Natural killer cell treated with Interleukin-12 subunit alpha and Interleukin-12 subunit beta and Interleukin-15 and Interleukin-18, amount 100 ng/mL, for 72 hours (primary cell): ENCODE measurements at regions not wholly inside any gene's neighbourhood (a gene's known extent, or its start where the extent isn't known, plus 50 kb on each side); places are given as distances from the start of the nearest gene placed in this dataset.
"Not testable (repeated sequence)": the region's sequence is repeated elsewhere in the genome, so short reads cannot be mapped to it uniquely, and the experiment has no call there.

Source experiments
- ATAC-seq, 2 donors: fragments of 150-1000 bp; cut with Tn5 transposase in 1 of 2; sonication (Bioruptor Pico), chemical (Tn5 transposase) in 1 of 2; 2 replicates each; pipeline ENCODE4 v1.10.0; 2021
- DNase-seq: peaks from one replicate; pipeline ENCODE4 v3.0.0; 2022; ENCODE audit warnings: low spot score
- H3K27ac Mint-ChIP-seq, 2 donors: 1 replicate in 1 of 2; 2 replicates in 1 of 2; pipeline ENCODE4 v1.8.0; 2022; ENCODE audit warnings: mixed read lengths in 2 of 2, mild to moderate bottlenecking in 1 of 2, moderate library complexity in 1 of 2
- H3K27me3 Mint-ChIP-seq, 2 donors: 1 replicate in 1 of 2; 2 replicates in 1 of 2; pipeline ENCODE4 v1.8.0; 2022; ENCODE audit warnings: mixed read lengths in 2 of 2
- H3K36me3 Mint-ChIP-seq: one replicate; pipeline ENCODE4 v1.8.0; 2022; ENCODE audit warnings: mixed read lengths
- H3K4me1 Mint-ChIP-seq, 2 donors: 1 replicate in 1 of 2; 2 replicates in 1 of 2; pipeline ENCODE4 v1.8.0; 2022; ENCODE audit warnings: low read depth in 2 of 2, mixed read lengths in 2 of 2, mild to moderate bottlenecking in 1 of 2
- H3K4me3 Mint-ChIP-seq: one replicate; pipeline ENCODE4 v1.8.0; 2022; ENCODE audit warnings: mixed read lengths
- H3K9me3 Mint-ChIP-seq: 2 replicates; pipeline ENCODE4 v1.8.0; 2022; ENCODE audit warnings: mixed read lengths

DNA sequence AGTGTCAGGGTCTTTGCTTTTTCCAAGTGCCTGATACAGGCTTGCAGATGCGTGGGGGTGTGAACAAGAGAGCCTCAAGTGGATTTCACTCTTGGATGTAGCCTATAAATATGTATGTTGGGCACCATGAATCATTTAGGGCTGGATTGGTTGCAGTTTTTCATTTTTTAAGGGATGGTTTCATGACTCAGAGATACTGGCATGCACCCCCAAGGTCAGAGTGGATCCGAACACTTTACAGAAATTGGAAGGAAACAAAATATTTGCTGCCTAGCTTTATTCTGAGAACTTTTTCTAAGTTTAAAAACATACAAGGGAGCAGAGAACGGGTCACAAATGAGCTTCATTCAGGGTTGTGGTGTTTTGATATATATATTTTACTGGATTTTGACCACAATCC is 436.8 kb upstream of the ERCC4 start:
- Mint-ChIP-seq H3K4me1 (no peaks in the 10 kb centered on the region), H3K4me3 (no peak overlapping the region), H3K27me3 (no peaks in the 10 kb centered on the region), H3K27ac (no peak overlapping the region), H3K9me3 (peaks cover 14% of the 10 kb centered on the region), H3K36me3 (no peaks in the 10 kb centered on the region)
- no peak for DNase-seq
- ATAC-seq: no peak

DNA sequence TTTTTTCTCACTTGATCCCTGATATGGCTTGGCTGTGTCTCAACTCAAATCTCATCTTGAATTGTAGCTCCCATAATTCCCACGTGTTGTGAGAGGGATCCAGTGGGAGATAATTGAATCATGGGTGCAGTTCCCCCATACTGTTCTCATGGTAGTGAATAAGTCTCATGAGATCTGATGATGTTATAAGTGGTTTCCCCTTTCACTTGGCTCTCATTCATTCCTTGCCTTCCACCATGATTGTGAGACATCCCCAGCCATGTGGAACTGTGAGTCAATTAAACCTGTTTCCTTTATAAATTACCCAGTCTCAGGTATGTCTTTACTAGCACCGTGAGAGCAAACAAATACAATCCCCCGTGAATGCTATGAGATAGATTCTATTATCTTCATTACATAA is 430.5 kb upstream of the ERCC4 start:
- H3K27me3 Mint-ChIP-seq, H3K27ac Mint-ChIP-seq, ATAC-seq, DNase-seq, H3K4me3 Mint-ChIP-seq, H3K36me3 Mint-ChIP-seq, H3K4me1 Mint-ChIP-seq: not testable (repeated sequence)
- peaks cover 17% of the 10 kb centered on the region for H3K9me3 Mint-ChIP-seq

DNA sequence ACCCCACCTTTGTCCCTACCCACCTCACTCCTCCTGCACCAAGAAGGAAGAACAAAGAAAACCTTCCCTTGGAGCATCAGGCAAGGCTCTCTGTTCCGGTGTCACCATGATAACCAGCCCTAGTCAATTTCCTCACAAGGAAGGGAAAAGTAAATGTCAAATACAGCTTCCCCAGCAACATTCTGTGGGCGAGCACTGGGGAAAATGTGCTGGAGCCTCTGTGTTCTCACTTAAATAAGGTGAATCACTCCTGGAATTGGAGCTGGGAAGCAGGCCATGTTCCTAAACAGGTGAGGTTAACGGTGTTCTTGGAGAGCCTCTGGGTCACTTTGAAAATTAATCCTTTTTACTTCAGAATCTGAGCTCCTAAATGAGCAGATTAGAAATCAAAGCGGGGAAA is 427.9 kb upstream of the ERCC4 start:
- H3K27me3 Mint-ChIP-seq: no peaks in the 10 kb centered on the region
- DNase-seq (no peak), ATAC-seq (no peak)
- peaks cover 12% of the 10 kb centered on the region for H3K9me3 Mint-ChIP-seq
- no peak overlapping the region for H3K4me3 Mint-ChIP-seq
- no peaks in the 10 kb centered on the region for H3K36me3 Mint-ChIP-seq
- no peak overlapping the region for H3K27ac Mint-ChIP-seq
- no peaks in the 10 kb centered on the region for H3K4me1 Mint-ChIP-seq

DNA sequence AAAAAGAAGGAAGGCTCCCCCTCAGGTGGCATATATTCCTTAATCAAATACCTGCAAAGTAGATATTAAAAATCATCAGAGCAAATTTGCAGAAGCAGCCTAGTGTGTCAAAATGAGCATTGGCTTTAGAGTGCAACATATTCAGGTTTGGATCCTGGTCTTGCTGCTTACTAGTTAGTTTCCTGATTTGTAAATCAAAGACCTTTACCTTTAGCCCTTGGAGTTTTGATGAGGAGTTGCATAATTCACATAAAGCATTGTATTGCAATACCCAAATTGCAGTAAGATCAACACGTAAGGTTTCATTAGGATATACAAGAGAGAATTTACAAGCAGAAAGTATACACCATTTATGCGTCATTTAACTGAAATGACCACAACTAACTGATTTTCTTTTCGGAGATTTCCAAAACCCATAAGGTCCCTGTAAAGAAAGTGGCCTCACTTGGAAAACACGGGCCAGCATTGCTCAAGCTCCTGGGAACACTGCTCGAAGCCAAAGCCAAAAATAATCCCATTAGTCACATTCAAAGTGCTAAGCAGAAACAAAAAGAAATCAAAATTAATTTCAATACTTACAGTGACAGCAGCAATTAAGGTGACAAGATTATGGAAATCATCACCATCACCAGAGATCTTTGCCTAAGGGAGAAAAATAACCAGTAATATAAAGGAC is 415.9 kb upstream of the ERCC4 start:
- Mint-ChIP-seq H3K4me1 (no peaks in the 10 kb centered on the region), H3K4me3 (no peak overlapping the region), H3K27me3 (peaks cover 0 to 4% of the 10 kb centered on the region in 2 donors), H3K27ac (no peak overlapping the region), H3K9me3 (peaks cover 5% of the 10 kb centered on the region), H3K36me3 (no peaks in the 10 kb centered on the region)
- DNase-seq (no peak), ATAC-seq (no peak)

GRCh38 chr16:13507530-13507929 is 412.4 kb upstream of the ERCC4 start:
- no peak overlapping the region for H3K4me3 Mint-ChIP-seq
- no peaks in the 10 kb centered on the region for H3K36me3 Mint-ChIP-seq
- ATAC-seq (no peak), DNase-seq (no peak)
- H3K9me3 Mint-ChIP-seq: peaks cover 5% of the 10 kb centered on the region
- peaks cover 0 to 4% of the 10 kb centered on the region in 2 donors for H3K27me3 Mint-ChIP-seq
- no peak overlapping the region for H3K27ac Mint-ChIP-seq
- no peaks in the 10 kb centered on the region for H3K4me1 Mint-ChIP-seq

DNA sequence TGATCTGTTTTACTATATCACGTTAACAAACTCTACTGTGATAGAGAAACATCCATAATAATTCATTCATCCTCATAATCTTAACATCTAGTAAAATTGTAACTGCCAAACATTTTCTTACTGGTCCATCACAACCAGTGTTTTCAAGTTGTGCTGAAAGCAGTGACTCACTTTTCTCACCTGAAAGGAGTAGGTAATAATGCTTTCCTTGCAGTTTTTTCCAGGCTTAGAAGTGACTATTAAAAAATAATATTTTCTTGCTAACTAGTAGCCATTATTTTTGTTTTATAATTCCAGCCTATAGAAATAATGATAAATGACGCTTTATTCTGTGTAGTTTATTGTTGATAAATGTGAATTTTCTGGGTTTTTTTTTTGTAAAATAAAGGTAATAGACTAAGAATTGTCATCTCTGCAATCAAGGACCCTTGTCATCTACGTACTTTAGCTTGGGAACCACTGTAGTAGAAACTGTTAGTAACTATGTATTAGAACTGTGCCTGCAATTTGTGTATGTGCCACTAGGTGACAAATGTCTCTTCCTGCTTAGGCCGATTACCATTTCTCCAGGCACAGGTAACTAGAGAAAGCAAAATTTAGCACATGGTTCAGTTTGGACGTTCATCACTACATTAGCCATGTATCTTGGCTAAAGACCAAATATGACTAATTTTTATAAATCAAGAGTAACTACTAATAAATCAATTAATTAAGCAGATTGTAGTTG is 409.4 kb upstream of the ERCC4 start:
- DNase-seq (no peak), ATAC-seq (no peak)
- no peak overlapping the region for H3K27ac Mint-ChIP-seq
- peaks cover 0 to 4% of the 10 kb centered on the region in 2 donors for H3K27me3 Mint-ChIP-seq
- peaks cover 4% of the 10 kb centered on the region for H3K36me3 Mint-ChIP-seq
- H3K4me1 Mint-ChIP-seq: no peaks in the 10 kb centered on the region
- H3K4me3 Mint-ChIP-seq: no peak overlapping the region
- peaks cover 18% of the 10 kb centered on the region for H3K9me3 Mint-ChIP-seq

- peaks cover 19% of the 10 kb centered on the region for H3K9me3 Mint-ChIP-seq
- no peaks in the 10 kb centered on the region for H3K27me3 Mint-ChIP-seq
These were observed 402.1 kb upstream of the ERCC4 start for GRCh38 chr16:13517841-13518240.

GRCh38 chr16:13519871-13520270 is 400.1 kb upstream of the ERCC4 start:
- H3K36me3 Mint-ChIP-seq: no peaks in the 10 kb centered on the region
- H3K27ac Mint-ChIP-seq: no peak overlapping the region
- no peak overlapping the region for H3K4me3 Mint-ChIP-seq
- no peaks in the 10 kb centered on the region for H3K27me3 Mint-ChIP-seq
- DNase-seq: no peak
- ATAC-seq: no peak
- H3K4me1 Mint-ChIP-seq: no peaks in the 10 kb centered on the region
- H3K9me3 Mint-ChIP-seq: peaks cover 8% of the 10 kb centered on the region

More at GRCh38 chr16:13517841-13518240, 402.1 kb upstream of the ERCC4 start:
- ATAC-seq: no peak
- DNase-seq: no peak
- no peaks in the 10 kb centered on the region for H3K4me1 Mint-ChIP-seq
- peaks cover 4% of the 10 kb centered on the region for H3K36me3 Mint-ChIP-seq
- H3K27ac Mint-ChIP-seq: no peak overlapping the region
- no peak overlapping the region for H3K4me3 Mint-ChIP-seq

GRCh38 chr16:13521356-13521755 is 398.6 kb upstream of the ERCC4 start:
- H3K4me1 Mint-ChIP-seq: no peaks in the 10 kb centered on the region
- no peak overlapping the region for H3K4me3 Mint-ChIP-seq
- ATAC-seq: no peak
- no peak overlapping the region for H3K27ac Mint-ChIP-seq
- H3K27me3 Mint-ChIP-seq: no peaks in the 10 kb centered on the region
- DNase-seq: no peak
- H3K36me3 Mint-ChIP-seq: no peaks in the 10 kb centered on the region
- H3K9me3 Mint-ChIP-seq: peaks cover 8% of the 10 kb centered on the region

DNA sequence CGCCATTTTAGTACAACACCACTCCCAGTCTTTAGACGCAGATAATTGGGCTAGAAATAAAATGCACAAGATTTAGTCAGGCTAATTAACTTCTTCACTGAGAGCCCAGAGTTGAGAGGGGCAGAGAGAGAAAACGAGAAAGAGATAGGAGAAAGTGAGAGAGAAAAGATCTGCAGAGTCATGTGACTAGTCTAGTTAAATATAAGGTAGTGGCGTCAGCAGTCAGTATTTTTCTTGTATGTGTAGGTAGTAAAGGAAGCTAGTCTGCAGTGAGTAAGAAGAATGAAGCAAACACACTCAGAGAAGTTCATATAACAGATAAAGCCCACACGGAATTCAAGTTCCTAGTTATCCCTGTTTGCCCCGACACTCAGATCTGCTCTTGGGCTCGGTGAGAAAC is 392.6 kb upstream of the ERCC4 start:
- H3K36me3 Mint-ChIP-seq: no peaks in the 10 kb centered on the region
- DNase-seq (no peak), ATAC-seq (no peak)
- H3K4me1 Mint-ChIP-seq: no peaks in the 10 kb centered on the region
- no peak overlapping the region for H3K4me3 Mint-ChIP-seq
- H3K9me3 Mint-ChIP-seq: peaks cover 2% of the 10 kb centered on the region
- no peak overlapping the region for H3K27ac Mint-ChIP-seq
- no peaks in the 10 kb centered on the region for H3K27me3 Mint-ChIP-seq

- Mint-ChIP-seq H3K9me3 (peaks cover 10% of the 10 kb centered on the region), H3K36me3 (no peaks in the 10 kb centered on the region), H3K27me3 (no peaks in the 10 kb centered on the region), H3K4me1 (no peaks in the 10 kb centered on the region), H3K27ac (no peak overlapping the region), H3K4me3 (no peak overlapping the region)
- ATAC-seq (no peak), DNase-seq (no peak)
These were observed 391.3 kb upstream of the ERCC4 start for GRCh38 chr16:13528691-13529090.

DNA sequence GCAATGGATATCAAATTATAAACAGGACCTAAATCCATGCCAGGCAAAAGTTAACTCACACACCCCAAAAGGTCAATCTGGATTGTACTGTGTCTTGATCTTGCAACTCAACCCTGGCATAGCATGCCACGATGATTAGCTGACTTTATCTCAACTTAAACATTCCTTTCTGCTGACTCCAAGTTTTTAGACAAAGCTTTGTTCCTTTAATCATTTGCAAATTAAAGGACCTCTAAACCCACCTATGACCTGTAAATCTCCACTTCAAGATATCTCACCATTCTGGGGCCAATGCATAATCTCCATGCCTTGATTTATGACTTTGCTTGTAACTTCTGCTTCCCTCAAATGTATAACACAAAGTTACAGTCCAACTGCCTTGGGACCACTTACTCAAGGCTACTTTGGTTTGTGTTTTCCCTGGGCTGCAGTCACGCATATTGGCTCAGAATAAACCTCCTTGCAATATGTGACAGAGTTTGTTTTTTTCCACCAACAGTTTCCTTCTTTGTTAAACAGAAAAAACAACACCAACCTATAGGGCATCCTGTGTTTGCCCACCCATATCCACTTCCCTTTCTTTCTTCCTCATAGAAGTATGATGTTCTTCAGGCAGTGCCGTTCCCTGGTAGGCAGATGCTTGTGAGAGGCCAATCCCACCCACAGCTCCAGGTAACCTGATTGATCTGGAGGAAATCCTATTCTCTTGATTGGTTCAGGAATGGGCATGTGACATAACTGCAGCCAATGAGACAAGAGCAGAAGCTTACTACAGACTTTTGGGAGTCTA is 390.6 kb upstream of the ERCC4 start:
- H3K36me3 Mint-ChIP-seq: no peaks in the 10 kb centered on the region
- peaks cover 10% of the 10 kb centered on the region for H3K9me3 Mint-ChIP-seq
- no peaks in the 10 kb centered on the region for H3K27me3 Mint-ChIP-seq
- ATAC-seq (no peak), DNase-seq (no peak)
- H3K4me3 Mint-ChIP-seq: no peak overlapping the region
- H3K27ac Mint-ChIP-seq: no peak overlapping the region
- H3K4me1 Mint-ChIP-seq: no peaks in the 10 kb centered on the region

GRCh38 chr16:13540771-13541170 is 379.2 kb upstream of the ERCC4 start:
- no peak for ATAC-seq
- Mint-ChIP-seq H3K4me3 (no peak overlapping the region), H3K4me1 (no peaks in the 10 kb centered on the region), H3K27me3 (no peaks in the 10 kb centered on the region), H3K27ac (no peak overlapping the region), H3K9me3 (peaks cover 19% of the 10 kb centered on the region), H3K36me3 (no peaks in the 10 kb centered on the region)
- DNase-seq: no peak

DNA sequence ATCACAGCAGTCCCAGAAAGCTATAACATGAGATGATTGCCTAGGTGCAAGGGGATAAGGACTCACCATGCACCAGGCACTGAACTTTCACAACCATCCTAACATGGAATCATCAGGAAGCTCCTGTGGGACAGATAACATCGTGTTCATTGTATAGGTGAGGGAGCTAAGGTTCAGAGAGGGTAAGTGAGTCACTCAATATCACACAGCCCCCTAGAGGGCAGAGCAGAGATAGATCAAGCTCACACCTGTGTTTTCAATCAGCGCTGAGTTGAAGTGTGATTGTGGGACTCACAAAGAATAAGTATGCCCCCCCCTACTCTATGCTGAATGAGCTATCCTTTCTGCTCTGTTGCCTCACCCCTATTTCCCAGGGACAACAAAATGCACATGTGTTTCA is 377.7 kb upstream of the ERCC4 start:
- no peak overlapping the region for H3K27ac Mint-ChIP-seq
- no peak for DNase-seq
- no peak for ATAC-seq
- H3K27me3 Mint-ChIP-seq: no peaks in the 10 kb centered on the region
- H3K9me3 Mint-ChIP-seq: peaks cover 12% of the 10 kb centered on the region
- no peaks in the 10 kb centered on the region for H3K4me1 Mint-ChIP-seq
- no peak overlapping the region for H3K4me3 Mint-ChIP-seq
- no peaks in the 10 kb centered on the region for H3K36me3 Mint-ChIP-seq
